ENCODE measurements at regions not wholly inside any gene's neighbourhood (a gene's known extent, or its start where the extent isn't known, plus 50 kb on each side); places are given as distances from the start of the nearest gene placed in this dataset.
"Not testable (repeated sequence)": the region's sequence is repeated elsewhere in the genome, so short reads cannot be mapped to it uniquely, and the experiment has no call there.

- DNase-seq: not testable (repeated sequence)
Observed at GRCh38 chr1:121117622-121118479, 66.3 kb downstream of the FAM72B start.

Measured in inflammatory macrophage treated with lipopolysaccharide for 1 hour (primary cell).